Endothelial cell of umbilical vein (primary cell): ENCODE measurements at regions not wholly inside any gene's neighbourhood (a gene's known extent, or its start where the extent isn't known, plus 50 kb on each side); places are given as distances from the start of the nearest gene placed in this dataset.

ENCODE experiments used
- BruUV-seq: library from RNA; stranded (reverse); fragments of 400-500 nt; replicated peaks from 2 replicates; lab custom pipeline; 2021; lab: Mats Ljungman, UMichigan
- CTCF ChIA-PET: fragments of 300-600, 350-600 bp; sonication (Branson Sonifier 250); formaldehyde crosslinking; loops from one replicate; lab custom pipeline; 2021; ENCODE audit warnings: antibody characterized with exemption, inconsistent platforms; lab: Charles Lee
- POLR2A ChIA-PET: fragments of 300-600, 350-600 bp; sonication (Branson Sonifier 250); formaldehyde crosslinking; loops from one replicate; lab custom pipeline; 2021; ENCODE audit warnings: antibody characterized with exemption, inconsistent platforms; lab: Charles Lee
- DNase-seq: peaks from one replicate; pipeline ENCODE4 v3.0.0-alpha.2; 2011; ENCODE audit warnings: low read depth, low spot score
- FAIRE-seq: peaks from 2 replicates; lab custom pipeline; 2011; peaks lifted over from hg19 to GRCh38; lab: Jason Lieb, UNC
- H2AFZ ChIP-seq: 2 replicates; pipeline ENCODE4 v1.6.0; 2012; ENCODE audit warnings: low read depth, low read length, control low read depth, inconsistent platforms
- H3K27ac ChIP-seq: 2 replicates; pipeline ENCODE4 v1.5.1; 2011; ENCODE audit warnings: low read depth, mild to moderate bottlenecking, control low read depth, low read length, moderate library complexity; ENCODE audit not compliant: insufficient read depth
- H3K27me3 ChIP-seq, 2 experiments: 2 replicates each; pipeline versions ENCODE4 v1.6.0 to v1.6.1; 2011; ENCODE audit warnings: low read length in 2 of 2, mixed read lengths in 1 of 2; ENCODE audit not compliant: control insufficient read depth in 2 of 2, insufficient read depth in 2 of 2
- H3K36me3 ChIP-seq, 2 experiments: 2 replicates in 1 of 2; 3 replicates in 1 of 2; pipeline ENCODE4 v1.5.1; 2011; ENCODE audit warnings: low read length in 2 of 2, mild to moderate bottlenecking in 1 of 2, moderate library complexity in 1 of 2; ENCODE audit not compliant: control insufficient read depth in 2 of 2, insufficient read depth in 2 of 2; ENCODE audit errors: extremely low read depth in 1 of 2
- H3K4me1 ChIP-seq: 3 replicates; pipeline ENCODE4 v1.5.1; 2011; ENCODE audit warnings: mild to moderate bottlenecking, low read length; ENCODE audit not compliant: control insufficient read depth, insufficient read depth; ENCODE audit errors: extremely low read depth
- H3K4me2 ChIP-seq: 2 replicates; pipeline ENCODE4 v1.6.1; 2011; ENCODE audit warnings: low read length, control low read depth, mixed read lengths; ENCODE audit not compliant: insufficient read depth
- H3K4me3 ChIP-seq, 3 experiments: fragments of 200-600 bp in 1 of 3; sonication (generic), shearing (Covaris generic) in 1 of 3; replicated peaks in 1 of 3; 2 replicates each; pipeline ENCODE4 v1.5.1; 2011 to 2016; ENCODE audit warnings: control low read depth in 3 of 3, low read length in 3 of 3, mild to moderate bottlenecking in 2 of 3, inconsistent platforms in 1 of 3, low read depth in 1 of 3, moderate library complexity in 1 of 3; ENCODE audit not compliant: insufficient read depth in 1 of 3
- H3K79me2 ChIP-seq: 2 replicates; pipeline ENCODE4 v1.6.0; 2012; ENCODE audit warnings: low read length, inconsistent platforms; ENCODE audit not compliant: control insufficient read depth, insufficient read depth
- H3K9ac ChIP-seq: replicated peaks from 2 replicates; pipeline ENCODE3; 2011; ENCODE audit warnings: low read length, control low read depth; ENCODE audit not compliant: insufficient read depth; ENCODE audit errors: extremely low read depth
- H3K9me1 ChIP-seq: replicated peaks from 3 replicates; pipeline ENCODE4 v1.6.0; 2011; ENCODE audit warnings: mild to moderate bottlenecking, low read length; ENCODE audit not compliant: control insufficient read depth, insufficient read depth; ENCODE audit errors: extremely low read depth
- H3K9me3 ChIP-seq: replicated peaks from 2 replicates; pipeline ENCODE4 v1.5.1; 2012; ENCODE audit warnings: low read length, inconsistent platforms; ENCODE audit not compliant: control insufficient read depth, insufficient read depth
- H4K20me1 ChIP-seq: replicated peaks from 2 replicates; pipeline ENCODE3; 2011; ENCODE audit warnings: mild to moderate bottlenecking, low read length; ENCODE audit not compliant: control insufficient read depth, insufficient read depth; ENCODE audit errors: extremely low read depth
- CTCF ChIP-seq, 2 donors: IDR thresholded peaks; 1 replicate in 1 of 2; 2 replicates in 1 of 2; pipeline ENCODE4 v1.5.1; 2011; ENCODE audit warnings: low read length in 2 of 2, mild to moderate bottlenecking in 2 of 2, moderate library complexity in 2 of 2, control low read depth in 1 of 2, inconsistent platforms in 1 of 2, low read depth in 1 of 2; ENCODE audit not compliant: insufficient read depth in 1 of 2; ENCODE audit errors: extremely low read depth in 1 of 2
- EZH2 ChIP-seq: IDR thresholded peaks from 2 replicates; pipeline ENCODE4 v1.6.1; 2012; ENCODE audit warnings: borderline replicate concordance, low read depth, mild to moderate bottlenecking, moderate library complexity, low read length, inconsistent platforms; ENCODE audit not compliant: severe bottlenecking
- FOS ChIP-seq: IDR thresholded peaks from 2 replicates; pipeline ENCODE4 v1.6.1; 2011; ENCODE audit warnings: mild to moderate bottlenecking, low read length, moderate library complexity, borderline replicate concordance; ENCODE audit not compliant: insufficient read depth
- GATA2 ChIP-seq: IDR thresholded peaks from 2 replicates; pipeline ENCODE4 v1.7.0; 2011; ENCODE audit warnings: low read depth, mild to moderate bottlenecking, moderate library complexity, mixed read lengths, low read length; ENCODE audit not compliant: insufficient read length, insufficient read depth
- JUN ChIP-seq: IDR thresholded peaks from 2 replicates; pipeline ENCODE4 v1.6.1; 2011; ENCODE audit warnings: borderline replicate concordance, low read depth; ENCODE audit not compliant: insufficient read length, insufficient read depth
- MYC ChIP-seq: IDR thresholded peaks from one replicate; pipeline ENCODE4 v1.6.1; 2011; ENCODE audit warnings: mild to moderate bottlenecking, low read depth, low read length
- POLR2A ChIP-seq: IDR thresholded peaks from 2 replicates; pipeline ENCODE4 v1.6.1; 2012; ENCODE audit warnings: low read depth, mild to moderate bottlenecking, control low read depth, low read length
- POLR2AphosphoS5 ChIP-seq: IDR thresholded peaks from 2 replicates; pipeline ENCODE4 v1.6.1; 2012; ENCODE audit warnings: low read depth, mild to moderate bottlenecking, control low read depth, low read length, moderate library complexity; ENCODE audit not compliant: insufficient read depth
- dilution Hi-C: fragments of 300-500 bp; cut with MboI; formaldehyde crosslinking; loops from one replicate; pipeline ENCODE4 v1.15.0; 2019; ENCODE audit warnings: low sequenced_read_pairs; ENCODE audit not compliant: extremely low pct_ligation_motif_present
- intact Hi-C: fragments of 100-400 bp; cut with micrococcal nuclease; formaldehyde crosslinking; loops from one replicate; pipeline ENCODE4 v1.10.0; 2022
- TF ChIP-seq, protein P1 (sequence below): IDR thresholded peaks from 2 replicates; pipeline ENCODE4 v1.6.1; 2011; ENCODE audit not compliant: insufficient read depth, insufficient read length

- POLR2A ChIA-PET = no interaction called here
- no TSS peak for BruUV-seq
- Histone ChIP-seq H2AFZ (no peak overlapping the region), H3K79me2 (no peaks in the 10 kb centered on the region), H3K36me3 (no peaks in the 10 kb centered on the region), H3K9me3 (no peaks in the 10 kb centered on the region), H3K27me3 (no peaks in the 10 kb centered on the region), H3K4me1 (no peaks in the 10 kb centered on the region), H4K20me1 (no peaks in the 10 kb centered on the region), H3K4me2 (no peak overlapping the region), H3K9ac (no peak overlapping the region), H3K4me3 (no peak overlapping the region), H3K9me1 (no peaks in the 10 kb centered on the region), H3K27ac (no peak overlapping the region)
- dilution Hi-C loops = no loop called here
- intact Hi-C loops = no loop called here
- no peak for DNase-seq
- CTCF ChIA-PET = no interaction called here
- no peak for TF ChIP-seq EZH2
- TF ChIP-seq CTCF (IDR thresholded peaks at IDR 0.05; ENCODE audit: extremely low read depth in 1 of 2, insufficient read depth in 1 of 2, low read depth in 1 of 2, low read length in 2 of 2) = no peak
- no peak for TF ChIP-seq FOS
- TF ChIP-seq, protein P1, sequence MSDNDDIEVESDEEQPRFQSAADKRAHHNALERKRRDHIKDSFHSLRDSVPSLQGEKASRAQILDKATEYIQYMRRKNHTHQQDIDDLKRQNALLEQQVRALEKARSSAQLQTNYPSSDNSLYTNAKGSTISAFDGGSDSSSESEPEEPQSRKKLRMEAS = no peak
- TF ChIP-seq JUN = no peak
- TF ChIP-seq POLR2A = no peak
- no peak for TF ChIP-seq GATA2
- TF ChIP-seq MYC = no peak
- no peak for TF ChIP-seq POLR2AphosphoS5
- no peak for FAIRE-seq
Measured at GRCh38 chr20:7383216-7383615, 557.0 kb downstream of the HAO1 start.
